Central memory CD8-positive, alpha-beta T cell (primary cell): ENCODE measurements at regions not wholly inside any gene's neighbourhood (a gene's known extent, or its start where the extent isn't known, plus 50 kb on each side); places are given as distances from the start of the nearest gene placed in this dataset.

ENCODE experiments used
- ATAC-seq: fragments of 150-1000 bp; cut with Tn5 transposase; replicated peaks from 2 replicates; pipeline ENCODE4 v1.10.0; 2022; ENCODE audit warnings: mild to moderate bottlenecking, moderate FRiP score, moderate number of reproducible peaks; ENCODE audit not compliant: poor library complexity, severe bottlenecking; ENCODE audit errors: extremely low read depth
- DNase-seq, 2 donors: peaks; one replicate each; pipeline ENCODE4 v3.0.0; 2021; ENCODE audit warnings: low spot score in 2 of 2
- H3K27ac Mint-ChIP-seq: one replicate; pipeline ENCODE4 v1.8.0; 2022; ENCODE audit warnings: low read depth, mild to moderate bottlenecking, moderate library complexity, mixed read lengths
- H3K27me3 Mint-ChIP-seq: one replicate; pipeline ENCODE4 v1.8.0; 2022; ENCODE audit warnings: mixed read lengths
- H3K36me3 Mint-ChIP-seq: one replicate; pipeline ENCODE4 v1.8.0; 2022; ENCODE audit warnings: mild to moderate bottlenecking, moderate library complexity, mixed read lengths; ENCODE audit not compliant: insufficient read depth
- H3K4me1 Mint-ChIP-seq: one replicate; pipeline ENCODE4 v1.8.0; 2022; ENCODE audit warnings: mixed read lengths
- H3K4me3 Mint-ChIP-seq: one replicate; pipeline ENCODE4 v1.8.0; 2022; ENCODE audit warnings: mild to moderate bottlenecking, moderate library complexity, mixed read lengths
- H3K9me3 Mint-ChIP-seq: one replicate; pipeline ENCODE4 v1.8.0; 2022; ENCODE audit warnings: mixed read lengths

DNA sequence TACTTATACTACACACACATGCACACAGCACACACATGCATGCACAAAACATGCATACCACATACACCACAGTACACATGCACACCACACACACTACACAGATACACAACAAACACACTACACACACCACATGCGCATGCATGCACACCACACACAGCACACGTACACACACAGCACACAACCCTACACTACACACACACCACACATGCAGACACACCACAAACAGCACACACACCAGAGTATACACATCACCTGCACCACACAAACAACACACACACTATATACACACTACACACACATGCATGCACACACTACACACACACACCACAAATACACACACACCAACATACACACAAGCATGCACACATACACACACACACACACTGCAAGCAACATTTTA, 166.8 kb downstream of the AHSP start:
- no peak for ATAC-seq
- H3K4me3 Mint-ChIP-seq, result no peak overlapping the region
- H3K4me1 Mint-ChIP-seq, result no peaks in the 10 kb centered on the region
- H3K27ac Mint-ChIP-seq, result no peak overlapping the region
- no peaks in the 10 kb centered on the region for H3K36me3 Mint-ChIP-seq
- H3K9me3 Mint-ChIP-seq, result no peaks in the 10 kb centered on the region
- H3K27me3 Mint-ChIP-seq, result no peaks in the 10 kb centered on the region
- no peak for DNase-seq

DNA sequence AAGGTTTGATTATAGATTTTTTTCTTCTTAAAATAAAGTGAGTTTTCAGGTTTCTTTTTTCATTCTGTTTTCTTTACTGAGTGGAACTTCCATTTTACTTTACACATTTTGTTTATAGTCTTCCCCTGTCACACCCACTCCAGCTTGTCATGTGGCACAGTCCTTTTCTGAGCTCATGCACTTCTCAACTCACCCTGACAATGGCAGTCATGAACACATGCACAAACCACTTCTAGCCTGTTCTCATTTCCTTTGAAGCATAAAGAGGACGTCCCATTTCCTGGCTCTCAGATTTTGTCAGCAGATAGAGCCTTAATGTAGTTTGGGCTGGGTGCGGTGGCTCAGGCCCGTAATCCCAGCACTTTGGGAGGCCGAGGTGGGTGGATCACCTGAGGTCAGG, 168.0 kb downstream of the AHSP start:
- Mint-ChIP-seq H3K9me3 (no peaks in the 10 kb centered on the region), H3K27me3 (no peaks in the 10 kb centered on the region), H3K36me3 (peaks cover 2% of the 10 kb centered on the region), H3K27ac (no peak overlapping the region), H3K4me1 (no peaks in the 10 kb centered on the region), H3K4me3 (no peak overlapping the region)
- ATAC-seq (peak; percentile 97), DNase-seq (peak in 1 of 2 donors; percentile 68)

DNA sequence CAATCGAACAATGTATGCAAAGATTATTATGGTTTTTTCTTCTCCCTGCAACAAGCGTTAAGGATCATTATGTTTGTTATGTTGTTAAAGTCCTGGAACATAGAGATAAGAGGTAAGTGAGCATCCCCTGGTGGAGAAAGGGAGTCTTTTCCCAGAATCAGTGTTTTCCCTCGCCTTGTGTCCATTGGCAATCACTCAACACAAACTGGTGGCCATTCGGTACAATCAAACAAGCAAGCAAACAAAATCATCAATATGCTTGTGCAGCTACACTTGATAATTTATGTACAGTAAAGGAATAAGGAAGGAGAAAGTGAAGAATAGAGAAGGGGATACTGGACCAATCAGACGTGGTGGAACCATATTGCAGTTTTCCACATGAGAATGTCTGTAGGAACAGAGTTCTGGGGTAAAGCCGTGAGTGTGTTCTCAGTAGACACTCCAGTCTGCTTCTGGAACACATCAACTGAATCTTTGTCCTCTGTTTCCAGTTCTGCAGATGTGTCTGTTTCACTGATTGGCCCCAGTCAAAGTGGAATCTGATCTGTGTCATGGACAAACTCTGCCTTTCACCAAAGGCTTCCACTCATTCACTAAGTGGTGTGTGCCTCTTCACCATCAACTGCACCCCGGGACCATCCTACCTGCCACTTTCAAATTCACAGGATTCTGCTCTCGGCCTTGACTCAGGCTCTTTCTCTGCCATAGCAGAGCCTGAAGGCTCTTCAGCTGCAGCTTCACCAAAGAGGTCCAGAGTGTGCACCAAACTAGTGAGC, 169.5 kb downstream of the AHSP start:
- H3K4me3 Mint-ChIP-seq, result no peak overlapping the region
- no peak for ATAC-seq
- peaks cover 15% of the 10 kb centered on the region for H3K36me3 Mint-ChIP-seq
- no peaks in the 10 kb centered on the region for H3K9me3 Mint-ChIP-seq
- no peak for DNase-seq
- no peaks in the 10 kb centered on the region for H3K27me3 Mint-ChIP-seq
- no peak overlapping the region for H3K27ac Mint-ChIP-seq
- H3K4me1 Mint-ChIP-seq, result peaks cover 14% of the 10 kb centered on the region

DNA sequence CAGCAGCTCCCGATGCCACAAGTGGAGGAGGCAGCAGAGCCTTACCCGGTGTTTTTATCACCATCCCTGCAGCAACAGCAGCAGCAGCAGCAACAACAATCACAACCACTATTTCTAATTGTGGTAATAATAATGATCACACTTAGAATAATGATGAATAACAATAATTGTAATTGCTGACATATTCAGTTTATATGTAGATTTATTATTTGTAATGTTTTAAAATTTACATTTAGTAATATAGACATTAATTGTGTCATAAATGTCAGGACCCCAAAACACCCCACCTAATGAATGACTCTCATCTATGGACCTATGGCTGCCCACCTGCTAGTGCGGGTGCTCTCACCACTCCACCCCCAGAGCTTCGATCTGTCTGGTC, 170.0 kb downstream of the AHSP start:
- ATAC-seq (no peak), DNase-seq (no peak)
- H3K4me1 Mint-ChIP-seq, result peaks cover 19% of the 10 kb centered on the region
- H3K27ac Mint-ChIP-seq, result no peak overlapping the region
- H3K9me3 Mint-ChIP-seq, result no peaks in the 10 kb centered on the region
- peaks cover 21% of the 10 kb centered on the region for H3K36me3 Mint-ChIP-seq
- no peaks in the 10 kb centered on the region for H3K27me3 Mint-ChIP-seq
- H3K4me3 Mint-ChIP-seq, result no peak overlapping the region

DNA sequence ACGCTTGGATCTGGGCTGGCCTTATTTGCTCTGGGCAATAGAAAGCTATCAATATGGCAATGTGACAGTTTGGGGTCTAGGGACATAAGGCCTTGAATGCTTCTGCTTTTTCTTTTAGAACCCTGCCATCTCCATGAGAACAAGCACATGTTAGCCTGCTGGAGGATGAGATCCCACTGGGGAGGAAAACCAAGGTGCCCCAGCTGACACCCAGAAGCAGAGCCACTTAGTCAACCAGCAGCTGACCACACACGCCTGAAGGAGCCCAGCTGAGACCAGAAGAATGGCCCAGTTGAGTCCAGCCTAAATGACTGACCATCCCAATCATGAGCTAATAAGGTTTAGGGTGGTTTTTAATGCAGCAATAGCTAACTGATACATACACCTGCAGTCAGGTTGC, 171.2 kb downstream of the AHSP start:
- ATAC-seq (no peak), DNase-seq (no peak)
- no peaks in the 10 kb centered on the region for H3K9me3 Mint-ChIP-seq
- H3K4me1 Mint-ChIP-seq, result peaks cover 23% of the 10 kb centered on the region
- no peak overlapping the region for H3K27ac Mint-ChIP-seq
- peaks cover 30% of the 10 kb centered on the region for H3K36me3 Mint-ChIP-seq
- no peak overlapping the region for H3K4me3 Mint-ChIP-seq
- H3K27me3 Mint-ChIP-seq, result no peaks in the 10 kb centered on the region

DNA sequence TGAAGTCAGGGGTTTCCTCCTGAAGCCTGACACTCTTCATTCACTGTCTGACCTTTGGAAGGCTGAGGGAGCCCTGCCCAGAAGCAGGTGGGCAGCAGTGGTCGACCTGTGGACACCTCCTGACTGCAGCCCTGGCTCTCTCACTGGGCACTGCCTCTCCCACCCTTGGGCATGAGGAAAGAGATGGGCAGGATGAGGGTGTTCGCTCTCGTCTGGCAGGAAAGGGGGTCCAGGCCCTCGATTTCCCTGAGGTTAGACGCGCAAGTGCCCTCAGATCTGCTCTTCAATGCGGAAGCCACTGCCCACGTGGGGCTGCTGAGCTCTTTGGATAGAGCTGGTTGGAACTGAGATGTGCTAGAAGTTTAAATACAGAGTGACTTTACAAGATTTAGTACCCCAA, 171.9 kb downstream of the AHSP start:
- no peak overlapping the region for H3K27ac Mint-ChIP-seq
- H3K36me3 Mint-ChIP-seq, result peaks cover 34% of the 10 kb centered on the region
- H3K4me1 Mint-ChIP-seq, result peaks cover 23% of the 10 kb centered on the region
- DNase-seq, result no peak
- ATAC-seq, result no peak
- no peaks in the 10 kb centered on the region for H3K9me3 Mint-ChIP-seq
- H3K27me3 Mint-ChIP-seq, result no peaks in the 10 kb centered on the region
- H3K4me3 Mint-ChIP-seq, result no peak overlapping the region

DNA sequence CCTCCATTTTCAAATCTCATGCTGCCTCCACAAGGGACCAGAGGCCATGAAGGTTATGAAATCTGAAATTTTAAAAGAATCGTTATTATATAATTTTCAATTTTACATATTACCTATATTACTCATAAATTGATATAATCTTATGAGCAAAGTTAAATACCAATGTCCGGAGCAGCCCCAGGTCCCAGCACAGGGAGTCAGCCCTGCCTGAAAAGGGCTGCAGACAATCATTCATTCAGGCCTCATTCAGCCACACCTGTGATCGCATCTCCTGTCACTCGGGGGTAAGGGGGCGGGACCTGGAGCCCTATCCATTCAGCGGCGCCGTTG, 172.5 kb downstream of the AHSP start:
- peak overlapping the region; percentile 82 for H3K4me3 Mint-ChIP-seq
- no peak for DNase-seq
- no peaks in the 10 kb centered on the region for H3K27me3 Mint-ChIP-seq
- no peak for ATAC-seq
- peaks cover 23% of the 10 kb centered on the region for H3K4me1 Mint-ChIP-seq
- H3K27ac Mint-ChIP-seq, result peak overlapping the region; percentile 86
- no peaks in the 10 kb centered on the region for H3K9me3 Mint-ChIP-seq
- H3K36me3 Mint-ChIP-seq, result peaks cover 39% of the 10 kb centered on the region

DNA sequence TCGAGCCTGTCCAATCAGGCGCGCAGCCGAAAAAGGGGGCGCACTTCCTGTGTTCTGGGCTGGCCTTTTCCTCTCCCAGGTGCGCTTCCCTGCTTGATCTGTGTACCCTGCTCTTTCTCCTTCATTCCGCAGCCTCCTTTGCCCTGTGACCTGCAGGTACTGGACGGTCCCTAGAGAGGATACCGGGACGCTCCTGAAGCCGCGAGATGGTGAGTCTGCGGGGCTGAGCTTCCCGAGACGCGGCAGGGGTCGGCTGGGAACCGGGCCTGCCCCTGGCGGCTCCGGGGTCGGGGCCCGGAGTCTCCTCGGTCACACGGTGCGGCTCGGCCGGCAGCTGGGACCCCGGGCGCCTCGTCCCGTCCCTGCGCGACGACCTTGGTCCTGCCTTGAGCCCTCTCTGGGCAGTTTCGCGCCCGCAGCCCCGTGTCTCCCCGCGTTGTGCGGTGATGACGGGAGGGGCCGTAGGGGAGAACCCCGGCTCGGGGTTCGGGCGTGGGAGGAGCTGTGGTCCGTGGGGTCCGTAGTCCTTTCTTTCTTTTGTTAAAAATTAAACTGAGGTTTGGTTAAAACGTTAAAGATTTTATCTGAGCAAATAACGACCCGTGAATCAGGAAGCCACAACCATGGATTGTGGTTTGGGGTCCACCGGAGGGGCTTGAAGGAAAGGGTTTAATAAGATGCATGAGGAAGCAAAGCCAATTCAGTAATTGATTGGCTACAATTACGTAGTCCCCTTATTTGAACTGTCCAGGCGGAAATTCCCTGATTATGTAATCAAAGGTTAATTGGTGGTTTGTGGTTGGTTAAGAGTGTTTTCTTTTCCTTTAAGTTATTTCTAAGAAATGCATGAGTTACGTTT, 172.8 kb upstream of the ZNF267 start:
- ATAC-seq (peak; percentile 76), DNase-seq (peak; percentile 75 to 80)
- Mint-ChIP-seq H3K9me3 (no peaks in the 10 kb centered on the region), H3K4me3 (peak overlapping the region; percentile 82), H3K36me3 (peaks cover 43% of the 10 kb centered on the region), H3K27ac (peak overlapping the region; percentile 86), H3K27me3 (no peaks in the 10 kb centered on the region), H3K4me1 (peaks cover 23% of the 10 kb centered on the region)

DNA sequence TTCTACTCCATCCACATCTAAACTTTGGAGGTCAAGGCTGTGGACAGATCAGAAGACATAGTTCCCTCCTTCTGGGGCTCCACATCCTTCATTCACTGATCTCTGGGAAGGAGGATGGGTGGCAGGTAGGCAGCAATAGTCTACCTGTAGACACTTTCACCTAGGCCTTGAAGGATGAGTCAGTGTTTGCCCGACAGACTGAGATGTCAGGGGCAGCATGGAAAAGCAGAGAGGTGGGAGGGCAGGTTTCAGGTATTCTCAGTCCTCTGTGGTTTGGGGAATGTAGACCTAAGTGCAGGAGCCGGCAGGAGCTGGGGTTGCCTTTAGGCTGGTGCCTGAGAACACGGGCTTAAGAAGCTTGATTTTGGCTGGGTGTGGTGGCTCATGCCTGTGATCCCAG, 171.9 kb upstream of the ZNF267 start:
- no peaks in the 10 kb centered on the region for H3K27me3 Mint-ChIP-seq
- H3K36me3 Mint-ChIP-seq, result peaks cover 51% of the 10 kb centered on the region
- ATAC-seq (no peak), DNase-seq (no peak)
- peak overlapping the region; percentile 82 for H3K4me3 Mint-ChIP-seq
- H3K27ac Mint-ChIP-seq, result peak overlapping the region; percentile 86
- H3K4me1 Mint-ChIP-seq, result peaks cover 23% of the 10 kb centered on the region
- H3K9me3 Mint-ChIP-seq, result no peaks in the 10 kb centered on the region

DNA sequence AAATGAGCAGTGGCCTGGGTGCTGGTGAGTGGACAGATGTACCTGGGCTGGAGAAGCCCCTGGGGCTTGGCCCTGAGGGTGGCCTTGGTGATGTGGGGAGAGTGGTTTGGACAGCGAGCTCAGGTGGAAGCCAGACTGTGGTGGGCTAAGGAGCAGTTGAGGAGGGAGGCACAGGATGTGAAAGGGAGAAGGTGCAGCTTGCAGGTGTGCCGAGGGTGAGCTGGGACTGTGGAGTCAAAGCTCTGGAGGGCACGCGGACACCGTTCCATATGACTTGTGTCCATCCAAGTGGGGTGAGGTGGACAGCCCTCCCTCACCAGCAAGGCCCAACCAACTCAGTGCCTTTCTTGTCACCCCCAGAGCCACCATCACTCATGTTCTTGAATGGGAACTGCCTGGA, 170.8 kb upstream of the ZNF267 start:
- Mint-ChIP-seq H3K27ac (peak overlapping the region; percentile 86), H3K4me1 (peaks cover 26% of the 10 kb centered on the region), H3K9me3 (no peaks in the 10 kb centered on the region), H3K4me3 (peak overlapping the region; percentile 82), H3K36me3 (peaks cover 62% of the 10 kb centered on the region), H3K27me3 (no peaks in the 10 kb centered on the region)
- DNase-seq (no peak), ATAC-seq (no peak)

DNA sequence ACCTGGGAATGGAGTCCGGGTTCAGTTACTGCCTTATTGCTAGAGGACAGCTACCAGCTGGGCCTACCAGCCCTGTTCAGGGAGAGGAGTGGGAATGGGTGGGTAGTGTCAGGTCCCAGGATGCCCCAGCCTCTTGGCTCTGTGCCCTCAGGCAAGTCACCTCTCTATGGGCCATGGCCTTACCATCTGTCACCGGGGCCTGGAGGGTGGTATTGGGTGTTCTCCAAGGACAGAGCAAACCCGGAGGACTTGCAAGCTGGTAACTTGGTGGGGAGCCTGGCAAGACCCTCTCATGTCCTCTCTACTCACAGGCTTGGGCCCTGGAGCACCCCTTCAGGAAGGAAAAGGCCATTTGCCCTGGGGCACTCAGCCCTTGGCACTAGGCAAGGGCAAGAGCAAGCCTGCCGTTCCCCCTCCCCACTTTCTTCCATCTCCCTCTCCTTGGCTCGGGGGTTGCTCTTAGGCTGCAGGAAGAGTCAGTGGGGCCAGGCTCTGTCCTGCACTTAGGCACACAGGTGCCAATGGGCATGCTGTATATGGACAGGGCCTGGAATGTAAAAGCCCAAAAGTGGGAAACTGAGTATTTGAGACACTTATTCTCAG, 170.0 kb upstream of the ZNF267 start:
- Mint-ChIP-seq H3K4me1 (peaks cover 34% of the 10 kb centered on the region), H3K27me3 (no peaks in the 10 kb centered on the region), H3K9me3 (no peaks in the 10 kb centered on the region), H3K27ac (no peak overlapping the region), H3K4me3 (peak overlapping the region; percentile 42), H3K36me3 (peaks cover 68% of the 10 kb centered on the region)
- ATAC-seq (no peak), DNase-seq (no peak)

DNA sequence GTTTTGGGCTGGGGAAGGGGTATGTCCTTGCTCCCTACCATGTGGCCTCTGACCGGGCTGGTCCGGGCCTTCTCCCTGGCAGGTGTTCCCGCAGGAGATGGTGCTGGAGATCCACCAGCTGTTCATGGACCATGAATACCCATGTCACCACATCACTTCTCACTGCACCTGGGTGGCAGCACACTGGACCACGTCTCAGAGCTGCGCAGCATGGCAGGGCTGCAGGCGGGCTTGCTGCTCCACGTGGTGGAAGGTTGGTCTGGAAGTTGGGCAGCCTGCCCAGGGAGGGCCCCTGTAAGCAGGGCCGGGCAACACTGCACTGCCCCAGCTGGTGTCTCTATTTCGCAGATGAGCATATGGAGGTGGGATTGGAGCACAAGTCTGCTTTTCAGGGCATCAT, 169.5 kb upstream of the ZNF267 start:
- no peak overlapping the region for H3K27ac Mint-ChIP-seq
- H3K4me3 Mint-ChIP-seq, result no peak overlapping the region
- no peaks in the 10 kb centered on the region for H3K9me3 Mint-ChIP-seq
- ATAC-seq (no peak), DNase-seq (no peak)
- peaks cover 71% of the 10 kb centered on the region for H3K36me3 Mint-ChIP-seq
- H3K4me1 Mint-ChIP-seq, result peaks cover 34% of the 10 kb centered on the region
- no peaks in the 10 kb centered on the region for H3K27me3 Mint-ChIP-seq

DNA sequence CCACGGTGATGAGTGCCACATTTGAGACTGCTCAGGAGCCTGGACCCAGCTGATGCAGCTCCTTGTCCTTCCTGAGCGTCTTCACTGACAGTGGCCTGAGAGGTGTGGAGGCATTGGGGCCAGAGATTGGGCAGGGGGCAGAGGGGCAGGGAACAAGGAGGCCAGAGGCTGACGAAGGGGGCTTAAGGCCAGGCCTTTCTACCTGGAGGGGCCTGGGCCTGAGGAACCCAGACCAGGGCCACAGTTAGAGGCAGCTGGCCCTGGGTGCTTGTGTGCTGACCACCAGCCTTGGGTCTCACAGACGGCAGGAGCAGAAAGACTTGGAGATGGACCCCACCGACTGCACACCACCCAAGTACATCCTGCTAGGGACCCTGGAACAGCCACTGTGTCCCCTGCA, 168.2 kb upstream of the ZNF267 start:
- no peak for DNase-seq
- no peak overlapping the region for H3K27ac Mint-ChIP-seq
- H3K4me3 Mint-ChIP-seq, result no peak overlapping the region
- peaks cover 78% of the 10 kb centered on the region for H3K36me3 Mint-ChIP-seq
- H3K27me3 Mint-ChIP-seq, result no peaks in the 10 kb centered on the region
- peaks cover 41% of the 10 kb centered on the region for H3K4me1 Mint-ChIP-seq
- no peaks in the 10 kb centered on the region for H3K9me3 Mint-ChIP-seq
- ATAC-seq, result no peak
